ENCODE measurements at regions not wholly inside any gene's neighbourhood (a gene's known extent, or its start where the extent isn't known, plus 50 kb on each side); places are given as distances from the start of the nearest gene placed in this dataset.

- Histone ChIP-seq H3F3A (ENCODE audit: insufficient read depth) (no peaks in the 10 kb centered on the region), H3K9me3 (ENCODE audit: low read depth) (no peaks in the 10 kb centered on the region), H3K4me1 (ENCODE audit: insufficient read depth) (no peaks in the 10 kb centered on the region), H3K4me3 (no peak overlapping the region), H4K20me1 (ENCODE audit: insufficient read depth) (no peaks in the 10 kb centered on the region), H3K9me2 (ENCODE audit: insufficient read depth) (no peaks in the 10 kb centered on the region), H3K27me3 (replicated peaks; ENCODE audit: insufficient read depth) (peaks cover 36% of the 10 kb centered on the region), H2AFZ (no peak overlapping the region), H3K4me2 (ENCODE audit: unreplicated experiment) (no peak overlapping the region), H3K9ac (no peak overlapping the region), H3K79me2 (ENCODE audit: insufficient read depth) (no peaks in the 10 kb centered on the region), H3K27ac (no peak overlapping the region), H3K36me3 (ENCODE audit: low read depth) (no peaks in the 10 kb centered on the region)
- no peak for DNase-seq
- in situ Hi-C loops (cut with MboI): no loop called here
- TF ChIP-seq EZH2 (IDR thresholded peaks at IDR 0.05; ENCODE audit: insufficient read depth, poor library complexity, severe bottlenecking) (no peak), EZH2phosphoT487 (IDR thresholded peaks at IDR 0.05; ENCODE audit: insufficient read depth, low read depth) (no peak)
- WGBS, 2 experiments (ENCODE audit: low coverage in 1 of 2, low lambda C conversion rate in 2 of 2, missing lambda C conversion rate in 2 of 2): 55 to 58% methylated on average over 5 of the region's 5 CpGs
Observed at GRCh38 chr5:88656221-88656950, 226.6 kb downstream of the MEF2C start.

GRCh38 chr5:88653471-88653870 lies 229.5 kb downstream of the MEF2C start:
- Histone ChIP-seq H3K27me3 (replicated peaks; ENCODE audit: insufficient read depth) (peaks cover 17% of the 10 kb centered on the region; the same call in 1 of the 2 replicates), H3K4me3 (no peak overlapping the region), H3K9ac (no peak overlapping the region), H3K36me3 (ENCODE audit: low read depth) (no peaks in the 10 kb centered on the region), H3K79me2 (ENCODE audit: insufficient read depth) (no peaks in the 10 kb centered on the region), H3K9me2 (ENCODE audit: insufficient read depth) (no peaks in the 10 kb centered on the region), H3F3A (ENCODE audit: insufficient read depth) (no peaks in the 10 kb centered on the region), H3K4me2 (ENCODE audit: unreplicated experiment) (no peak overlapping the region), H3K9me3 (ENCODE audit: low read depth) (no peaks in the 10 kb centered on the region), H3K4me1 (ENCODE audit: insufficient read depth) (no peaks in the 10 kb centered on the region), H3K27ac (no peak overlapping the region), H4K20me1 (ENCODE audit: insufficient read depth) (no peaks in the 10 kb centered on the region), H2AFZ (no peak overlapping the region)
- TF ChIP-seq EZH2phosphoT487 (IDR thresholded peaks at IDR 0.05; ENCODE audit: insufficient read depth, low read depth) (no peak), EZH2 (IDR thresholded peaks at IDR 0.05; ENCODE audit: insufficient read depth, poor library complexity, severe bottlenecking) (no peak)
- 1 to 4% methylated on average over 2 of the region's 2 CpGs for WGBS, 2 experiments (ENCODE audit: low coverage in 1 of 2, low lambda C conversion rate in 2 of 2, missing lambda C conversion rate in 2 of 2)
- in situ Hi-C loops (cut with MboI): no loop called here
- DNase-seq: no peak

- TF ChIP-seq EZH2 (IDR thresholded peaks at IDR 0.05; ENCODE audit: insufficient read depth, poor library complexity, severe bottlenecking) (no peak), EZH2phosphoT487 (IDR thresholded peaks at IDR 0.05; ENCODE audit: insufficient read depth, low read depth) (no peak)
- Histone ChIP-seq H3K4me1 (ENCODE audit: insufficient read depth) (no peaks in the 10 kb centered on the region), H3K4me3 (no peak overlapping the region), H3F3A (ENCODE audit: insufficient read depth) (no peaks in the 10 kb centered on the region), H3K27me3 (replicated peaks; ENCODE audit: insufficient read depth) (peaks cover 6% of the 10 kb centered on the region; the same call in 1 of the 2 replicates), H3K9me3 (ENCODE audit: low read depth) (no peaks in the 10 kb centered on the region), H2AFZ (no peak overlapping the region), H3K9ac (no peak overlapping the region), H3K4me2 (ENCODE audit: unreplicated experiment) (no peak overlapping the region), H3K79me2 (ENCODE audit: insufficient read depth) (no peaks in the 10 kb centered on the region), H3K9me2 (ENCODE audit: insufficient read depth) (no peaks in the 10 kb centered on the region), H3K36me3 (ENCODE audit: low read depth) (no peaks in the 10 kb centered on the region), H4K20me1 (ENCODE audit: insufficient read depth) (no peaks in the 10 kb centered on the region), H3K27ac (no peak overlapping the region)
- DNase-seq: no peak
- in situ Hi-C loops (cut with MboI): no loop called here
- WGBS, 2 experiments (ENCODE audit: low coverage in 1 of 2, low lambda C conversion rate in 2 of 2, missing lambda C conversion rate in 2 of 2): 13 to 24% methylated on average over 2 of the region's 2 CpGs
Observed at GRCh38 chr5:88647901-88648300, 235.1 kb downstream of the MEF2C start.

GRCh38 chr5:88646866-88647265 lies 236.1 kb downstream of the MEF2C start:
- Histone ChIP-seq H3K4me1 (ENCODE audit: insufficient read depth) (no peaks in the 10 kb centered on the region), H3K27me3 (replicated peaks; ENCODE audit: insufficient read depth) (peaks cover 3% of the 10 kb centered on the region; the same call in 1 of the 2 replicates), H3F3A (ENCODE audit: insufficient read depth) (no peaks in the 10 kb centered on the region), H3K9ac (no peak overlapping the region), H3K9me3 (ENCODE audit: low read depth) (no peaks in the 10 kb centered on the region), H3K79me2 (ENCODE audit: insufficient read depth) (no peaks in the 10 kb centered on the region), H4K20me1 (ENCODE audit: insufficient read depth) (no peaks in the 10 kb centered on the region), H3K4me3 (no peak overlapping the region), H3K9me2 (ENCODE audit: insufficient read depth) (no peaks in the 10 kb centered on the region), H3K4me2 (ENCODE audit: unreplicated experiment) (no peak overlapping the region), H3K36me3 (ENCODE audit: low read depth) (no peaks in the 10 kb centered on the region), H2AFZ (no peak overlapping the region), H3K27ac (no peak overlapping the region)
- 21 to 41% methylated on average over 1 of the region's 1 CpG for WGBS, 2 experiments (ENCODE audit: low coverage in 1 of 2, low lambda C conversion rate in 2 of 2, missing lambda C conversion rate in 2 of 2)
- in situ Hi-C loops (cut with MboI): no loop called here
- DNase-seq: no peak
- TF ChIP-seq EZH2phosphoT487 (IDR thresholded peaks at IDR 0.05; ENCODE audit: insufficient read depth, low read depth) (no peak), EZH2 (IDR thresholded peaks at IDR 0.05; ENCODE audit: insufficient read depth, poor library complexity, severe bottlenecking) (no peak)
